ENCODE measurements at regions not wholly inside any gene's neighbourhood (a gene's known extent, or its start where the extent isn't known, plus 50 kb on each side); places are given as distances from the start of the nearest gene placed in this dataset.
"Not testable (repeated sequence)": the region's sequence is repeated elsewhere in the genome, so short reads cannot be mapped to it uniquely, and the experiment has no call there.

- DNase-seq (ENCODE audit: low spot score) (no peak), FAIRE-seq (no peak)
Observed at GRCh38 chrX:42290608-42291007, 367.3 kb upstream of the CASK start.

- FAIRE-seq (no peak), DNase-seq (ENCODE audit: low spot score) (no peak)
Observed at GRCh38 chrX:42289492-42290385, 366.4 kb upstream of the CASK start.

GRCh38 chrX:42285681-42286080 is 362.3 kb upstream of the CASK start:
- not testable (repeated sequence) for DNase-seq (ENCODE audit: low spot score); FAIRE-seq

DNA sequence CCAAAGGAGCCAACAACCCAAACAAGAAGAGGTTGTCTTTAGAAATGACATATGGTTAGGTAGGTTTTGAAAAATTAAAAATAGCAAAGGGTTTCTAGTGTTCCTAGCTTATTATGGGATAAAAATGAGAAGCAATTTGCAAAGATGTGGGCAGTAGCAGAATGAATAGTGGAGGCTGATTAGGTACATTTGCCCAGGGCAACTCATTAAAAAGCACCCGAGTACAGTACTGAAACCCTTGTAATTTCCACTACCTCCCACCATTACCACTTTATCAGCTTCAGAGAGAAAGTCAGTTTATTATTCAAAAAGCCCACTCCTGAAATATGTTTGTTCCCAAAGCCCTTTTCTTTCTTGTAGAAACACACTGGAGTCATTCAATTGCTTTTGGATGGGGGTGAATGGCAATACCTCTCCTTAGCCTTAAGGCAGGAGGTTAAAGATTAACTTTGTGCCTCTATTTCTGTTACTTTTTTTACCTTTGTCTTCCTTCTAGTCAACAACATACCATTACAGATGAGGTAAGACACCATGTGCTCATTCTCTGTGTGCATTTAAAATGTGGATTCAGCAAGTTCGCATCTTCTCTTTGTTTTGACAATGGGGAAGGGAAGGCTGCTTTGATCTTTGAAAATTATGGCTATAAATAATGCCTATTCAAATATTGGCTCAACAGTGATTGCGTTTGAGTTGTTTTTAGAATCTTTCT is 353.8 kb upstream of the CASK start:
- DNase-seq (ENCODE audit: low spot score) = no peak
- FAIRE-seq = no peak

- DNase-seq (ENCODE audit: low spot score) = no peak
- no peak for FAIRE-seq
Observed at GRCh38 chrX:42274151-42274550, 350.8 kb upstream of the CASK start.

GRCh38 chrX:42273387-42273786 is 350.0 kb upstream of the CASK start:
- no peak for DNase-seq (ENCODE audit: low spot score)
- FAIRE-seq = no peak

- no peak for FAIRE-seq
- DNase-seq (ENCODE audit: low spot score) = no peak
Observed at GRCh38 chrX:42269186-42269585, 345.8 kb upstream of the CASK start.

- no peak for DNase-seq (ENCODE audit: low spot score)
- FAIRE-seq = no peak
Observed at GRCh38 chrX:42260854-42261253, 337.5 kb upstream of the CASK start.

GRCh38 chrX:42248226-42248625 is 324.9 kb upstream of the CASK start:
- no peak for FAIRE-seq
- DNase-seq (ENCODE audit: low spot score) = no peak

GRCh38 chrX:42247241-42247640 is 323.9 kb upstream of the CASK start:
- DNase-seq (ENCODE audit: low spot score) = no peak
- FAIRE-seq = no peak

- FAIRE-seq (no peak), DNase-seq (ENCODE audit: low spot score) (no peak)
Observed at GRCh38 chrX:42246814-42247213, 323.5 kb upstream of the CASK start.

- FAIRE-seq (no peak), DNase-seq (ENCODE audit: low spot score) (no peak)
Observed at GRCh38 chrX:42242004-42242403, 318.6 kb upstream of the CASK start.

DNA sequence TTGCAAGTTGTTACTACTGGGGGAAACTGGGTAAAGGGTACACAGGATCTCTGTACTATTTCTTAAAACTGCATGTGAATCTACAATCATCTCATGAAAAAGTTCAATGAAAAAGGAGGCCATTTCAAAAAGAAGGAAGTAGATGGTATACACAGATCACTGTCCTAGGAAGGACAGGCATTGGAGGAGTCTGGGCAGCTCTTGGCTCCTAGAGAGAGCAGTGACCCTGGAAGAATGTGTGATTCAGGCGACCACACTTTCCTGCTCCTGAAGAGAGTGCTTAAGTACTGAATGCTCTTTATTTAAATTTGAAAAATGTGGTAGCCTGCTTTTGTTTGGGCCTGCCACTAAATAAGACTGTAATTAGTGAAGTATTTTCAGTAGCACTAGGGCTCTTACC is 318.1 kb upstream of the CASK start:
- no peak for FAIRE-seq
- no peak for DNase-seq (ENCODE audit: low spot score)

- DNase-seq (ENCODE audit: low spot score) = no peak
- FAIRE-seq = no peak
Observed at GRCh38 chrX:42237956-42238355, 314.6 kb upstream of the CASK start.

- DNase-seq (ENCODE audit: low spot score) (no peak), FAIRE-seq (no peak)
Observed at GRCh38 chrX:42229533-42229932, 306.2 kb upstream of the CASK start.

GRCh38 chrX:42220666-42221065 is 297.3 kb upstream of the CASK start:
- DNase-seq (ENCODE audit: low spot score) (no peak), FAIRE-seq (no peak)

GRCh38 chrX:42220083-42220482 is 296.7 kb upstream of the CASK start:
- FAIRE-seq (no peak), DNase-seq (ENCODE audit: low spot score) (no peak)

GRCh38 chrX:42219231-42219630 is 295.9 kb upstream of the CASK start:
- FAIRE-seq (no peak), DNase-seq (ENCODE audit: low spot score) (no peak)

- no peak for FAIRE-seq
- DNase-seq (ENCODE audit: low spot score) = no peak
Observed at GRCh38 chrX:42195506-42195905, 272.2 kb upstream of the CASK start.

DNA sequence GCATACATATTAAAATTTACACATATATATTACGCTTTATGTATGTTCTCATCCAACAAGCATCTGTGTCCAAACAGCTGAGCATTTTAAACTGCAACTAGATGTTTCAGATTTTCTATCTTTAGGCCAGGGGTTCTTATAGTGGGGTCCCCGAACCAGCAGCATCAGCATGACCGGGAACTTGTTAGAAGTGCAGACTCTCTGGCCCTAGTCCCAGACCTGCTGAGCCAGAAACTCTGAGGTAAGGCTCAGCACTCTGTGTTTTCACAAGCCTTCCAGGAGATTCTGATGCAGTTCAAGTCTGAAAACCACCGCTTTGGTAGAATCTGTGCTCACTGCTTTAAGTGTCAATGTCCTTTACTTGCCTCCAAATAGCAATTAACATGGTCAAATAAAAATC is 266.2 kb upstream of the CASK start:
- DNase-seq (ENCODE audit: low spot score) (no peak), FAIRE-seq (no peak)

- no peak for FAIRE-seq
- no peak for DNase-seq (ENCODE audit: low spot score)
Observed at GRCh38 chrX:42188730-42189129, 265.4 kb upstream of the CASK start.

DNA sequence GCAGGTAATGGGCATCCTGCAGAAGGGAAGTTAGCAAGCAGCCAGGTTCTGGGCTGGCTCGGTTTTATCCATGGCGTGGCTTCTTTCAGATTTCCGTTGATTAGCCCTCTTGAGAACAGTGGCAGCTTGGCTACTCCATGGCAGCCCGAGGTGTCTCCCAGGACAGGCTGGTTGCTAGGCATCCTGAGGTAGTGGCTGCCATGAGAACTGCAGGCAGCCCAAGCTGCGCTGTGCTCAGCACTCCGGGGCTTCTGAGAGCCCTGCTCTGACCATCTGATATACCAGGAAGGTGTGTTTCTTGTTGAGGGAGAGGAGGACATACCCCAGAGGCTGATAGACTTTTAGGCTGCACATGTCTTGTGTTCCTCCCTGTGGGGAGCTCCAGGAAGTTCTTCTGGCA is 253.4 kb upstream of the CASK start:
- DNase-seq (ENCODE audit: low spot score) (no peak), FAIRE-seq (no peak)

DNA sequence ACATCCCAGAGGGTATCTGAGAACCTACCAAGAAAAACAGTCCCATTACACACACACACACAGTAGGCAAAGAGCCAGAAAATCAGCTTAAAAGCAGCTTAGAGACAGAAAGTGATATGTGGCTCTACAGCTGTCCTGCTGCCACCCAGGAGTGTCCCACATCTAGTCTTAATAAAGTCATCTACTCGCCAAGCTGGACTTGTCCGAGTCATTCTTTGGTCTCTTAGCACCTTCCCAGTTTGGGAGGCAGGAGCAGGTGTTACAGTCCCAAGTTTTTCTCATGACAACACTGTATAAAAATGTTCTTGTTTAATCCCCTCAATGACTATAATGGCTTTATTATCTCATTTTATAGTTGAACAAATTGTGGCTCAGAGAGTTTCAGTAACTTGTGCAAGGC is 252.5 kb upstream of the CASK start:
- no peak for FAIRE-seq
- DNase-seq (ENCODE audit: low spot score) = no peak

Data from urothelium cell line (cell line).